OCI-LY1 (cell line): ENCODE measurements at regions not wholly inside any gene's neighbourhood (a gene's known extent, or its start where the extent isn't known, plus 50 kb on each side); places are given as distances from the start of the nearest gene placed in this dataset.

Experiments used
- EZH2 ChIP-seq: fragments of 200-600 bp; sonication (generic), shearing (Covaris generic); IDR thresholded peaks from 2 replicates; pipeline ENCODE4 v1.8.0; 2017; ENCODE audit warnings: borderline replicate concordance, mixed run types, mild to moderate bottlenecking, antibody characterized with exemption, low read length, moderate library complexity, mixed read lengths
- TF ChIP-seq, protein P1 (sequence below): fragments of 200-600 bp; sonication (generic), shearing (Covaris generic); IDR thresholded peaks from 2 replicates; pipeline ENCODE4 v1.5.1; 2017; ENCODE audit warnings: mild to moderate bottlenecking, antibody characterized with exemption, low read length, moderate library complexity, mixed read lengths

DNA sequence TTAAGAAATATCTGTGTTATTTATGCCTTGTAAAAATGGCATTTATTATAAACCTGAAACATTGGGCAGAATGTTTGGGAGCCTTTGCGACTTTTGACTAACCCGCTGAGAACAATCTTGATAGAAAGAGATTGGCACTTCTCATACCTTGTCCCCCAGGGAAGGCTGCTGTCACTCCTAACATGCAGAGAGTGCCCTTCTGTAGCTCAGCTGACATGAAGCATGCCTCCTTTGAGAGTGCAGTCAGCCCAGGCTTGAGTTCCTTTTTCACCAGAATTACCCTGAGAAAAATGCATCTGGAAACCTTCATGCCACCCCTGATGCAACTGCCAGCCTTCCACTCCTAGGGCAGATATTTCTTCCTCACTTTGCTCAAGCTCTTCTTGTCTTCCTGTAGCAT, 569.2 kb upstream of the ARPP21 start:
- TF ChIP-seq, protein P1, sequence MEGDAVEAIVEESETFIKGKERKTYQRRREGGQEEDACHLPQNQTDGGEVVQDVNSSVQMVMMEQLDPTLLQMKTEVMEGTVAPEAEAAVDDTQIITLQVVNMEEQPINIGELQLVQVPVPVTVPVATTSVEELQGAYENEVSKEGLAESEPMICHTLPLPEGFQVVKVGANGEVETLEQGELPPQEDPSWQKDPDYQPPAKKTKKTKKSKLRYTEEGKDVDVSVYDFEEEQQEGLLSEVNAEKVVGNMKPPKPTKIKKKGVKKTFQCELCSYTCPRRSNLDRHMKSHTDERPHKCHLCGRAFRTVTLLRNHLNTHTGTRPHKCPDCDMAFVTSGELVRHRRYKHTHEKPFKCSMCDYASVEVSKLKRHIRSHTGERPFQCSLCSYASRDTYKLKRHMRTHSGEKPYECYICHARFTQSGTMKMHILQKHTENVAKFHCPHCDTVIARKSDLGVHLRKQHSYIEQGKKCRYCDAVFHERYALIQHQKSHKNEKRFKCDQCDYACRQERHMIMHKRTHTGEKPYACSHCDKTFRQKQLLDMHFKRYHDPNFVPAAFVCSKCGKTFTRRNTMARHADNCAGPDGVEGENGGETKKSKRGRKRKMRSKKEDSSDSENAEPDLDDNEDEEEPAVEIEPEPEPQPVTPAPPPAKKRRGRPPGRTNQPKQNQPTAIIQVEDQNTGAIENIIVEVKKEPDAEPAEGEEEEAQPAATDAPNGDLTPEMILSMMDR, result no peak
- no peak for TF ChIP-seq EZH2
